ENCODE measurements at regions not wholly inside any gene's neighbourhood (a gene's known extent, or its start where the extent isn't known, plus 50 kb on each side); places are given as distances from the start of the nearest gene placed in this dataset.

- H3K27ac ChIP-seq (ENCODE audit: low read length in 2 of 2), result no peak overlapping the region
- H3K4me1 Mint-ChIP-seq, result no peaks in the 10 kb centered on the region
- no peaks in the 10 kb centered on the region for H3K27me3 ChIP-seq (replicated peaks in 1 of 4; ENCODE audit: control extremely low read depth in 1 of 4, control insufficient read depth in 3 of 4, insufficient read depth in 4 of 4, low read length in 3 of 4)
- ChIA-PET POLR2A (no interaction called here), CTCF (no interaction called here)
- H3K27ac Mint-ChIP-seq, result no peak overlapping the region
- H3K9me3 ChIP-seq (ENCODE audit: control extremely low read depth in 1 of 3, control insufficient read depth in 2 of 3, insufficient read depth in 1 of 3, low read length in 2 of 3), result no peaks in the 10 kb centered on the region
- no peak overlapping the region for H2AFZ ChIP-seq (ENCODE audit: insufficient read depth, low read depth, low read length, poor library complexity, severe bottlenecking)
- H3K9ac ChIP-seq (ENCODE audit: low read length), result no peak overlapping the region
- H4K20me1 ChIP-seq (ENCODE audit: control insufficient read depth, insufficient read depth, low read length, poor library complexity, severe bottlenecking), result no peaks in the 10 kb centered on the region
- no peaks in the 10 kb centered on the region for H3K4me1 ChIP-seq (ENCODE audit: control insufficient read depth in 2 of 2, insufficient read depth in 2 of 2, low read length in 2 of 2)
- ATAC-seq (ENCODE audit: low read depth) (no peak), DNase-seq (no peak)
- H3K4me3 ChIP-seq (ENCODE audit: control extremely low read depth in 1 of 5, extremely low read depth in 1 of 5, insufficient read depth in 1 of 5, low read depth in 2 of 5, low read length in 4 of 5), result no peak overlapping the region
- no peak for TF ChIP-seq EZH2 (IDR thresholded peaks at IDR 0.05; ENCODE audit: borderline replicate concordance, insufficient read depth, low read depth, low read length, poor library complexity, severe bottlenecking)
- TF ChIP-seq, protein P1, sequence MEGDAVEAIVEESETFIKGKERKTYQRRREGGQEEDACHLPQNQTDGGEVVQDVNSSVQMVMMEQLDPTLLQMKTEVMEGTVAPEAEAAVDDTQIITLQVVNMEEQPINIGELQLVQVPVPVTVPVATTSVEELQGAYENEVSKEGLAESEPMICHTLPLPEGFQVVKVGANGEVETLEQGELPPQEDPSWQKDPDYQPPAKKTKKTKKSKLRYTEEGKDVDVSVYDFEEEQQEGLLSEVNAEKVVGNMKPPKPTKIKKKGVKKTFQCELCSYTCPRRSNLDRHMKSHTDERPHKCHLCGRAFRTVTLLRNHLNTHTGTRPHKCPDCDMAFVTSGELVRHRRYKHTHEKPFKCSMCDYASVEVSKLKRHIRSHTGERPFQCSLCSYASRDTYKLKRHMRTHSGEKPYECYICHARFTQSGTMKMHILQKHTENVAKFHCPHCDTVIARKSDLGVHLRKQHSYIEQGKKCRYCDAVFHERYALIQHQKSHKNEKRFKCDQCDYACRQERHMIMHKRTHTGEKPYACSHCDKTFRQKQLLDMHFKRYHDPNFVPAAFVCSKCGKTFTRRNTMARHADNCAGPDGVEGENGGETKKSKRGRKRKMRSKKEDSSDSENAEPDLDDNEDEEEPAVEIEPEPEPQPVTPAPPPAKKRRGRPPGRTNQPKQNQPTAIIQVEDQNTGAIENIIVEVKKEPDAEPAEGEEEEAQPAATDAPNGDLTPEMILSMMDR (IDR thresholded peaks at IDR 0.05), result no peak
- H3K4me3 Mint-ChIP-seq, result no peak overlapping the region
- WGBS (ENCODE audit: insufficient coverage), result 96% methylated on average over 6 of the region's 6 CpGs
- intact Hi-C loops (cut with micrococcal nuclease), result no loop called here
- H3K4me2 ChIP-seq (replicated peaks; ENCODE audit: low read depth, low read length, poor library complexity, severe bottlenecking), result no peak overlapping the region
- no peaks in the 10 kb centered on the region for H3K79me2 ChIP-seq (ENCODE audit: control insufficient read depth, insufficient read depth, low read length)
- H3K27me3 Mint-ChIP-seq, result peaks cover 7% of the 10 kb centered on the region
- no peaks in the 10 kb centered on the region for H3K36me3 ChIP-seq (replicated peaks in 1 of 2; ENCODE audit: control extremely low read depth in 1 of 2, control insufficient read depth in 1 of 2, extremely low read depth in 1 of 2, insufficient read depth in 2 of 2, low read length in 1 of 2)
- H3K9me3 Mint-ChIP-seq (ENCODE audit: insufficient read depth), result no peaks in the 10 kb centered on the region
These were observed 80.2 kb downstream of the FAM50B start for GRCh38 chr6:3929281-3929798.

DNA sequence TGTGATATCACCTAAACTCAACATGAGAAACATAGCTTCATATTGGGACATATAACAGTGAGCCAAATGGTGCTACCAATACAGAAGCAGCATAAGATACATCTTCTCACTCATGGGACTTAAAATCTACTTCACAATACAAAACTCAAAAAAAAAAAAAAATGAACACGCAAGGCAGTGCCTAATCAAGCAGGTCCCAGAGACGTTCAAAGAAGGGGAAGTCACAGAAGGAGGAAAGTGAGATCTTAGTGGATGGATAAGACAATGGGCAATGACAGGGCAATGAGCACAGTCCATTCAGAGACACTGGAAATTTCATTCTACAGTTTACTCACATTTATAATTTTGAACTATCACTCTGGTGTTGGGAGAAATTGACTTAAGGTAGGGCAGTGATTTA, 88.3 kb downstream of the FAM50B start:
- Mint-ChIP-seq H3K27ac (no peak overlapping the region), H3K4me1 (no peaks in the 10 kb centered on the region), H3K4me3 (no peak overlapping the region), H3K9me3 (ENCODE audit: insufficient read depth) (no peaks in the 10 kb centered on the region), H3K27me3 (peaks cover 29% of the 10 kb centered on the region)
- no peak for TF ChIP-seq EZH2 (IDR thresholded peaks at IDR 0.05; ENCODE audit: borderline replicate concordance, insufficient read depth, low read depth, low read length, poor library complexity, severe bottlenecking)
- TF ChIP-seq, protein P1 (IDR thresholded peaks at IDR 0.05), result no peak
- no CpG with 5 or more reads among the region's 2 CpGs for WGBS (ENCODE audit: insufficient coverage)
- ChIA-PET POLR2A (no interaction called here), CTCF (interaction anchor here (1.5 kb wide), 1 partner anchor 206 kb away, joined by 3 read pairs; no protein-coding TSS in a partner anchor)
- H3K27ac ChIP-seq (ENCODE audit: low read length in 2 of 2), result no peak overlapping the region
- H3K4me1 ChIP-seq (ENCODE audit: control insufficient read depth in 2 of 2, insufficient read depth in 2 of 2, low read length in 2 of 2), result no peaks in the 10 kb centered on the region
- no peak overlapping the region for H3K9ac ChIP-seq (ENCODE audit: low read length)
- peaks cover 0 to 6% (median 0%) of the 10 kb centered on the region in 4 experiments for H3K27me3 ChIP-seq (replicated peaks in 1 of 4; ENCODE audit: control extremely low read depth in 1 of 4, control insufficient read depth in 3 of 4, insufficient read depth in 4 of 4, low read length in 3 of 4)
- no peak overlapping the region for H2AFZ ChIP-seq (ENCODE audit: insufficient read depth, low read depth, low read length, poor library complexity, severe bottlenecking)
- no peaks in the 10 kb centered on the region for H3K9me3 ChIP-seq (ENCODE audit: control extremely low read depth in 1 of 3, control insufficient read depth in 2 of 3, insufficient read depth in 1 of 3, low read length in 2 of 3)
- no peaks in the 10 kb centered on the region for H4K20me1 ChIP-seq (ENCODE audit: control insufficient read depth, insufficient read depth, low read length, poor library complexity, severe bottlenecking)
- no peaks in the 10 kb centered on the region for H3K79me2 ChIP-seq (ENCODE audit: control insufficient read depth, insufficient read depth, low read length)
- no peak overlapping the region for H3K4me2 ChIP-seq (replicated peaks; ENCODE audit: low read depth, low read length, poor library complexity, severe bottlenecking)
- intact Hi-C loops (cut with micrococcal nuclease), result loop anchor here (10.0 kb wide), 1 partner anchor 67 kb away; no protein-coding TSS in a partner anchor
- no peaks in the 10 kb centered on the region for H3K36me3 ChIP-seq (replicated peaks in 1 of 2; ENCODE audit: control extremely low read depth in 1 of 2, control insufficient read depth in 1 of 2, extremely low read depth in 1 of 2, insufficient read depth in 2 of 2, low read length in 1 of 2)
- no peak for ATAC-seq (ENCODE audit: low read depth)
- no peak overlapping the region for H3K4me3 ChIP-seq (ENCODE audit: control extremely low read depth in 1 of 5, extremely low read depth in 1 of 5, insufficient read depth in 1 of 5, low read depth in 2 of 5, low read length in 4 of 5)
- DNase-seq, result no peak

Data from B cell (primary cell).